IMR-90 (cell line): ENCODE measurements at regions not wholly inside any gene's neighbourhood (a gene's known extent, or its start where the extent isn't known, plus 50 kb on each side); places are given as distances from the start of the nearest gene placed in this dataset.

Experiments used
- ATAC-seq: fragments of 200-7000 bp; cut with Tn5 transposase; 2 replicates; pipeline ENCODE4 v1.9.1; 2020; ENCODE audit warnings: low read depth, mild to moderate bottlenecking, moderate library complexity
- BruUV-seq: library from RNA; stranded (reverse); fragments of 400-500 nt; replicated peaks from 2 replicates; lab custom pipeline; 2021; lab: Mats Ljungman, UMichigan
- CTCF ChIA-PET: fragments of 300-600 bp; formaldehyde crosslinking; extraction: SDS; loops from one replicate; lab custom pipeline; 2021; ENCODE audit warnings: antibody characterized with exemption; lab: Yijun Ruan, JAX
- POLR2A ChIA-PET: fragments of 300-600 bp; sonication (Branson Sonifier 250); formaldehyde crosslinking; loops from one replicate; lab custom pipeline; 2022; ENCODE audit warnings: antibody characterized with exemption; ENCODE audit not compliant: unreplicated experiment; lab: Charles Lee
- DNase-seq: peaks from one replicate; pipeline ENCODE4 v3.0.0; 2013
- H2AFZ ChIP-seq: replicated peaks from 2 replicates; pipeline ENCODE3; 2013; ENCODE audit warnings: low read length, mild to moderate bottlenecking; ENCODE audit not compliant: poor library complexity
- H2AK5ac ChIP-seq: 2 replicates; pipeline ENCODE4 v1.6.1; 2013; ENCODE audit warnings: low read depth, low read length, inconsistent platforms
- H2AK9ac ChIP-seq: replicated peaks from 2 replicates; pipeline ENCODE3; 2013; ENCODE audit warnings: mild to moderate bottlenecking, low read depth, low read length, moderate library complexity; ENCODE audit not compliant: poor library complexity
- H2BK120ac ChIP-seq: 2 replicates; pipeline ENCODE4 v1.6.1; 2013; ENCODE audit warnings: low read depth, low read length, inconsistent platforms
- H2BK15ac ChIP-seq: 3 replicates; pipeline ENCODE4 v1.6.1; 2013; ENCODE audit warnings: low read depth, low read length, inconsistent platforms
- H2BK20ac ChIP-seq: 2 replicates; pipeline ENCODE4 v1.6.1; 2013; ENCODE audit warnings: low read depth, mild to moderate bottlenecking, inconsistent platforms, low read length, moderate library complexity
- H2BK5ac ChIP-seq: 2 replicates; pipeline ENCODE4 v1.6.1; 2013; ENCODE audit warnings: mild to moderate bottlenecking, low read depth, low read length, inconsistent platforms; ENCODE audit not compliant: poor library complexity, severe bottlenecking
- H3K14ac ChIP-seq: replicated peaks from 2 replicates; pipeline ENCODE4 v1.6.1; 2013; ENCODE audit warnings: low read depth, low read length, inconsistent platforms
- H3K18ac ChIP-seq: 2 replicates; pipeline ENCODE4 v1.6.1; 2013; ENCODE audit warnings: low read depth, low read length, control low read depth
- H3K23ac ChIP-seq: 2 replicates; pipeline ENCODE4 v1.6.1; 2013; ENCODE audit warnings: low read depth, low read length, inconsistent platforms
- H3K27ac ChIP-seq: 2 replicates; pipeline ENCODE4 v1.5.1; 2013; ENCODE audit warnings: mild to moderate bottlenecking, control low read depth, low read length; ENCODE audit not compliant: insufficient read depth
- H3K27me3 ChIP-seq: 2 replicates; pipeline ENCODE4 v1.6.1; 2013; ENCODE audit warnings: low read length; ENCODE audit not compliant: control insufficient read depth, insufficient read depth
- H3K36me3 ChIP-seq: 2 replicates; pipeline ENCODE4 v1.6.1; 2013; ENCODE audit warnings: low read length, mixed read lengths; ENCODE audit not compliant: control insufficient read depth, insufficient read depth
- H3K4ac ChIP-seq: 2 replicates; pipeline ENCODE4 v1.6.1; 2013; ENCODE audit warnings: low read depth, low read length, inconsistent platforms
- H3K4me1 ChIP-seq: 2 replicates; pipeline ENCODE4 v1.6.1; 2013; ENCODE audit warnings: low read length, mixed read lengths; ENCODE audit not compliant: control insufficient read depth, insufficient read depth
- H3K4me2 ChIP-seq: 2 replicates; pipeline ENCODE4 v1.6.1; 2013; ENCODE audit warnings: low read depth, mild to moderate bottlenecking, control low read depth, low read length, moderate library complexity
- H3K4me3 ChIP-seq: 2 replicates; pipeline ENCODE4 v1.5.1; 2013; ENCODE audit warnings: low read depth, mild to moderate bottlenecking, control low read depth, low read length, moderate library complexity; ENCODE audit not compliant: insufficient read depth
- H3K56ac ChIP-seq: 2 replicates; pipeline ENCODE4 v1.6.1; 2013; ENCODE audit warnings: low read length, inconsistent platforms; ENCODE audit not compliant: insufficient read depth; ENCODE audit errors: extremely low read depth
- H3K79me1 ChIP-seq, 2 experiments: 2 replicates each; pipeline ENCODE4 v1.6.1; 2013; ENCODE audit warnings: low read length in 2 of 2, inconsistent platforms in 1 of 2, low read depth in 1 of 2
- H3K9ac ChIP-seq: 2 replicates; pipeline ENCODE4 v1.6.1; 2013; ENCODE audit warnings: low read depth, low read length, control low read depth
- H3K9me1 ChIP-seq: 2 replicates; pipeline ENCODE4 v1.6.1; 2013; ENCODE audit warnings: low read length, inconsistent platforms; ENCODE audit not compliant: insufficient read depth
- H3K9me3 ChIP-seq: 2 replicates; pipeline ENCODE4 v1.6.1; 2013; ENCODE audit warnings: low read length; ENCODE audit not compliant: control insufficient read depth, insufficient read depth
- H4K20me1 ChIP-seq: 2 replicates; pipeline ENCODE4 v1.6.1; 2013; ENCODE audit warnings: low read length, inconsistent platforms; ENCODE audit not compliant: insufficient read depth
- H4K5ac ChIP-seq: 2 replicates; pipeline ENCODE4 v1.6.1; 2013; ENCODE audit warnings: mild to moderate bottlenecking, low read depth, low read length, control low read depth
- H4K8ac ChIP-seq, 2 experiments: 2 replicates each; pipeline ENCODE4 v1.6.1; 2013; ENCODE audit warnings: low read depth in 2 of 2, low read length in 2 of 2, control low read depth in 1 of 2, inconsistent platforms in 1 of 2
- H4K91ac ChIP-seq: 2 replicates; pipeline ENCODE4 v1.6.1; 2013; ENCODE audit warnings: low read depth, low read length, inconsistent platforms; ENCODE audit not compliant: insufficient read depth
- BHLHE40 ChIP-seq: fragments of 150-350 bp; IDR thresholded peaks from 2 replicates; pipeline ENCODE4 v1.6.1; 2016; ENCODE audit warnings: mild to moderate bottlenecking, low read depth, low read length
- CEBPB ChIP-seq: IDR thresholded peaks from 2 replicates; pipeline ENCODE4 v1.6.1; 2012; ENCODE audit warnings: low read depth, low read length, improper control_type of control experiment
- CTCF ChIP-seq: conservative IDR thresholded peaks from 2 replicates; pipeline ENCODE4 v1.5.1; 2012; ENCODE audit warnings: mild to moderate bottlenecking, low read depth, low read length, improper control_type of control experiment
- ELK1 ChIP-seq: fragments of 150-350 bp; IDR thresholded peaks from 2 replicates; pipeline ENCODE4 v1.6.1; 2016; ENCODE audit warnings: low read depth, mild to moderate bottlenecking, low read length, moderate library complexity, borderline replicate concordance
- FOS ChIP-seq: fragments of 150-350 bp; IDR thresholded peaks from 2 replicates; pipeline ENCODE4 v1.6.1; 2016; ENCODE audit warnings: low read depth, low read length
- MAFK ChIP-seq: IDR thresholded peaks from 2 replicates; pipeline ENCODE4 v1.6.1; 2012; ENCODE audit warnings: low read depth, low read length, improper control_type of control experiment
- MAZ ChIP-seq: IDR thresholded peaks from 2 replicates; pipeline ENCODE4 v1.6.1; 2012; ENCODE audit warnings: low read depth, mild to moderate bottlenecking, low read length, improper control_type of control experiment, moderate library complexity, borderline replicate concordance
- NFE2L2 ChIP-seq: fragments of 150-350 bp; IDR thresholded peaks from 2 replicates; pipeline ENCODE4 v1.6.1; 2016; ENCODE audit warnings: low read depth, mild to moderate bottlenecking, low read length
- POLR2A ChIP-seq: IDR thresholded peaks from 2 replicates; pipeline ENCODE4 v1.6.1; 2012; ENCODE audit warnings: mild to moderate bottlenecking, low read depth, low read length
- RAD21 ChIP-seq: IDR thresholded peaks from 2 replicates; pipeline ENCODE4 v1.6.1; 2012; ENCODE audit warnings: low read length, improper control_type of control experiment
- RCOR1 ChIP-seq: IDR thresholded peaks from 2 replicates; pipeline ENCODE4 v1.6.1; 2012; ENCODE audit warnings: mild to moderate bottlenecking, low read length, improper control_type of control experiment; ENCODE audit not compliant: insufficient replicate concordance
- RFX5 ChIP-seq: IDR thresholded peaks from 2 replicates; pipeline ENCODE4 v1.8.0; 2012; ENCODE audit warnings: low read depth, mild to moderate bottlenecking, low read length, moderate library complexity
- SMC3 ChIP-seq: fragments of 150-350 bp; IDR thresholded peaks from 2 replicates; pipeline ENCODE4 v1.6.1; 2016; ENCODE audit warnings: low read depth, mild to moderate bottlenecking, antibody characterized with exemption, low read length, moderate library complexity
- USF2 ChIP-seq: fragments of 150-350 bp; IDR thresholded peaks from 2 replicates; pipeline ENCODE4 v1.6.1; 2017; ENCODE audit warnings: mild to moderate bottlenecking, antibody characterized with exemption, low read length, low read depth
- WGBS, 2 experiments: methylation state at CpG; one replicate each; pipeline versions ENCODE4 v1.1.5 to v1.1.7; 2013; ENCODE audit warnings: missing lambda C conversion rate in 2 of 2; ENCODE audit not compliant: insufficient read length in 1 of 2; ENCODE audit errors: extremely low coverage in 2 of 2; 5-methylcytosine and 5-hydroxymethylcytosine counted together
- dilution Hi-C: fragments of 300-500 bp; cut with HindIII; formaldehyde crosslinking; loops from one replicate; pipeline ENCODE4 v1.14.3; 2018; ENCODE audit warnings: low sequenced_read_pairs; ENCODE audit not compliant: unreplicated experiment
- in situ Hi-C: fragments of 300-500 bp; cut with MboI; formaldehyde crosslinking; loops from 3 replicates; pipeline ENCODE4 v1.14.3; 2019; ENCODE audit warnings: low sequenced_read_pairs, inconsistent platforms, mixed read lengths
- intact Hi-C: fragments of 100-400 bp; cut with micrococcal nuclease; formaldehyde crosslinking; loops from 2 replicates; pipeline ENCODE4 v1.10.0; 2022

GRCh38 chr12:31890295-31891285, 68.6 kb upstream of the RESF1 start:
- no peaks in the 10 kb centered on the region for H3K4me1 ChIP-seq
- no peaks in the 10 kb centered on the region for H4K20me1 ChIP-seq
- in situ Hi-C loops (no loop called here), dilution Hi-C loops (no loop called here), intact Hi-C loops (no loop called here)
- no peak overlapping the region for H4K91ac ChIP-seq
- no peaks in the 10 kb centered on the region for H3K9me3 ChIP-seq
- no peak overlapping the region for H3K4me3 ChIP-seq
- no peak overlapping the region for H3K23ac ChIP-seq
- H3K9ac ChIP-seq: no peak overlapping the region
- no CpG with 5 or more reads among the region's 8 CpGs for WGBS, 2 experiments
- no peak for ATAC-seq
- no peaks in the 10 kb centered on the region for H3K79me1 ChIP-seq
- DNase-seq: no peak
- no peak overlapping the region for H2BK120ac ChIP-seq
- H2AFZ ChIP-seq: no peak overlapping the region
- CTCF ChIA-PET: interaction anchor here (0.5 to 0.9 kb wide), 3 partner anchors 159 to 463 kb away, joined by 3 to 4 read pairs (median 3); no protein-coding TSS in a partner anchor
- TF ChIP-seq SMC3: no peak
- TF ChIP-seq RFX5: no peak
- TF ChIP-seq ELK1: no peak
- no peak for TF ChIP-seq BHLHE40
- TF ChIP-seq POLR2A: no peak
- TF ChIP-seq CEBPB: no peak
- no peak for TF ChIP-seq RAD21
- TF ChIP-seq NFE2L2: no peak
- no peak for TF ChIP-seq USF2
- TF ChIP-seq FOS: no peak
- no peak for TF ChIP-seq RCOR1
- TF ChIP-seq CTCF: no peak
- no peak for TF ChIP-seq MAZ
- no peak for TF ChIP-seq MAFK
- no peak overlapping the region for H2AK5ac ChIP-seq
- H3K27me3 ChIP-seq: peaks cover 4% of the 10 kb centered on the region; the same call in 1 of the 2 replicates
- H3K4ac ChIP-seq: no peak overlapping the region
- H4K8ac ChIP-seq: no peak overlapping the region
- no peak overlapping the region for H3K18ac ChIP-seq
- H3K27ac ChIP-seq: no peak overlapping the region
- BruUV-seq: no TSS peak
- H2AK9ac ChIP-seq: no peak overlapping the region
- no peaks in the 10 kb centered on the region for H3K36me3 ChIP-seq
- no peak overlapping the region for H3K14ac ChIP-seq
- no peak overlapping the region for H2BK20ac ChIP-seq
- H3K9me1 ChIP-seq: no peaks in the 10 kb centered on the region
- no peak overlapping the region for H3K4me2 ChIP-seq
- H4K5ac ChIP-seq: no peak overlapping the region
- no peak overlapping the region for H3K56ac ChIP-seq
- no peak overlapping the region for H2BK5ac ChIP-seq
- no peak overlapping the region for H2BK15ac ChIP-seq
- POLR2A ChIA-PET: no interaction called here
